Stimulated activated CD4-positive, alpha-beta T cell treated with anti-CD3 and anti-CD28 coated beads, Interleukin-1b, Interleukin-23, amount 100 ng/mL, for 1 hour (primary cell): ENCODE measurements at regions not wholly inside any gene's neighbourhood (a gene's known extent, or its start where the extent isn't known, plus 50 kb on each side); places are given as distances from the start of the nearest gene placed in this dataset.

ENCODE experiments used
- DNase-seq, 2 donors: peaks; one replicate each; pipeline ENCODE4 v3.0.0-alpha.2; 2020; ENCODE audit warnings: low read depth in 2 of 2

DNA sequence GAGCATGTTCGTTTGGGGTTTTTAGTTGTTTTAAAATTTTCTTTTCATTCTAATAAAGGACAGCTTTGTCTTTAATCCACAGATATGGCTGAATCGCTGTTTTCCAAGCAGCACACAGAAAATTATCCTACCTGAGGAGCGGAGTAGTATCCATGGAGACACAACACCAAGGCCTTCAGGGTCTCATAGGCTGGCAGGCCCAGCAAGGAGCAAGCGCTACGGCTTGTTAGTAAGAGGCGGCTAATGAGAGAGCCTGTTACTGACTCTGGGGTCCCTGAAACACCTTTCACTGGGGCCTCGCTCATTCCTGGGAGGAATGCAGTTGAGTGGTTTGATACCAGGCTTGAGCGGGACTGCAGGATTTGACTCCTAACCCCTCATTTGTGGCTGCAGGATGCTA lies 303.8 kb upstream of the CDH4 start:
- no peak for DNase-seq

GRCh38 chr20:60950561-60950960 lies 301.5 kb upstream of the CDH4 start:
- DNase-seq: no peak

DNA sequence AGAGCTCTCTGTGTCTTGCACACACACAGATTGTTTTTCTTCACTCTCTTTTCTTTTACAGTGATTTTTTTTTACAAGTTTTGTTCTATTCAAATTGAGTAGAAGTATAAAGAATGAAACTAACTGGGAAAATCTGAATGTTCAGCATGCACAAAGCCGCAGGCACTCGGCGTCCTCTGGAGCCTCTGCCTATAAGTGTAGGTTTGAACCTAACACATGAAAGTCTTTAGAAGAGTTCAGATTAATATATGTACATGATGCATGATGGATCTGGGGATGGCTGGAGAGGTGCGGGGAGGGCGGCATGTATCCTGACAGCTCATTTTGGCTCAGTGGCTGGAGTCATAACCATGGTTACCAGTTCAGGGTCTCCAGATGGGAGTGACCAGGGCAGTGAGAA lies 301.1 kb upstream of the CDH4 start:
- DNase-seq: no peak

DNA sequence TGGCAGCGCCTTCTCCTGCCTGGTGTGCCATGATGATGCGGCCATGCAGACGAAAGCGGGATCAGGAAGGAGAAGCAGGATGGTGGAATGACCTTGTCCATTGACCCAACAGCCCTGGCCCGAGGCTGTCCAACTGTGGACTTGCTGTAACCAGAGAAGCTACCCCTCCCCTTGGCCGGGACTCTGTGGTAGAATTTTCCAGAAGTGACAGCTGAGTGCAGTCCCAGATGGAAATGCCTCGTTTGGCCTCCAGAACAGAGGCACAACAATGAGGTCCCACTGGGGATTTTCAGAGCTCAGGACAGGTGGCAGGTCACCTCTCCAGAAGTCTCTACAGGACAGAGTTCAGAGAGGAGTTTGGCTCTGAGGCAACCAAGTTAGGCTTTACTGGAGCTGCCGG lies 299.2 kb upstream of the CDH4 start:
- DNase-seq: no peak

DNA sequence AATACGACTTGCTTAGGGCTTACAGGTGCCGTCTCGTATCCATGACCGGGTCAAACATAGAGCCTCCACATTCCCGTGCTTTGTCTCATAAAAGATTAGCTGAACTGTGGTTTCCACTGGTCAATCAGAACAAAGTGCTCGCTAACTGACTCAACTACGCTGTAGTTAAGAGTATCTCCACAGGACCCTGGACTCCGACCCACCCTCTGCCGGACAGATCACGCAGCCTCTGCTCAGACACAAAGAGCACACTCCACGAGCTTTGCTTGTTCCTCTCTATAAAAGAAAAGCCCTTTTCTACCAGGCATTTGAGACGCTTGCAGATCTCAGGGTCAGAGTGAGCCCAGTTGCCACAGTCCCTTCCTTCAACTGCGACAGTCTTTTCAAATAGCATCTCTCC lies 298.7 kb upstream of the CDH4 start:
- DNase-seq: no peak

GRCh38 chr20:60955706-60956105 lies 296.4 kb upstream of the CDH4 start:
- DNase-seq: no peak

GRCh38 chr20:60956194-60956593 lies 295.9 kb upstream of the CDH4 start:
- no peak for DNase-seq

DNA sequence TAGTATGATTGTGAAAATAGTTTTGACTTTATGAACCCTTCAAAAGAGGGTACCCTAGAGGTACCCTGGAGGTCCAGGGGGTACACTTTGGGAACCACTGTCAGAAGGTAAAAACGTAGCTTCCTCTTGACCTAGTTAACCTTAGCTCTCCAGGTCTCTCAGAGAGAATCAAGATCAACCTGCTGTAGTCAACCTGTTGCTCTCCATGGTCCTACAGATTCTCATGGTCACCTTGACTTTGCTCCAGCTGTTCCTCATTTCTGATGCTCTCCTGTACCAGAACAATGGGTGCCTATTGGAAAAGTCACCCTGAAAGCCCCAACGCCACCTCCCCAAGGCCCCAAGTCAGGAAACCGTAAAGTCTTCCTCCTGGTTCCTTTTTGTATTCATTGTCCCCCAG lies 294.4 kb upstream of the CDH4 start:
- no peak for DNase-seq

DNA sequence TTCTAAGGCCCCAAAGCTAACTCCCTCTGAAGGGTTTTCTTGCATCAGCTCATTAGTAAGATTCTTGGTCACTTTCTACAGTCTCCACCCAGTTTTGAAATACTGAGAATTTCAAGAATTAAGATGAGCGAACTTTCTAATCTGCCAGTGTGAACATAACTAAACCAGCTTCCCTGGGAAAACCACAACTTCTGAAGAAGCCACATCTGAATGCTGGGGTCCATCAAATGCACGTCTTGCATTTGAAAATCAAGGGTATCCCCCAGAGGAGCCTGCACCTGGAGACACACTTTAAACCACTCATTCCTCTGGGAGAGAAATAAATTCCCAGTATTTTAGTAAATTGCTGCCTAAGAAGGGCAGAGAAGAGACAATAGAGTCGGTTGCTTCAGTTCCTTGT lies 292.1 kb upstream of the CDH4 start:
- DNase-seq: no peak

- DNase-seq: no peak
These were observed 291.6 kb upstream of the CDH4 start for GRCh38 chr20:60960500-60960899.

DNA sequence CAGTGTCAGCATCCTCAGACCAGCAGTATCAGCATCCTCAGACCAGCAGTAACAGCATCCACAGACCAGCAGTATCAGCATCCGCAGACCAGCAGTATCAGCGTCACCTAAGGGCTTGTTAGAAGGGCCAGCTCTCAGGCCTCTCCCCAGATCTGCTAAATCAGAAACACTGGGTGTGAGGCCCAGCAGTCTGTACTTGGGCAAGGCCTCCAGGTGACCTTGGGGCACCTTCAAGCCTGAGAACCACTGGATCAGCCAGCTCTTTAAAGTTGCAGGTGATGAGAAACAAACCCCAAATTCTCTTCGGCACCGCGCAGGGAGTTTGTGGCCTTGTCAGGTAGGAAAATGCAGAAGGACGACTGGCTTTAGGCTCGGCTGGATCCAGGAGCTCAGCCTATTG lies 290.5 kb upstream of the CDH4 start:
- no peak for DNase-seq

GRCh38 chr20:60962367-60963045 lies 289.6 kb upstream of the CDH4 start:
- no peak for DNase-seq

GRCh38 chr20:60963146-60963545 lies 288.9 kb upstream of the CDH4 start:
- no peak for DNase-seq

DNA sequence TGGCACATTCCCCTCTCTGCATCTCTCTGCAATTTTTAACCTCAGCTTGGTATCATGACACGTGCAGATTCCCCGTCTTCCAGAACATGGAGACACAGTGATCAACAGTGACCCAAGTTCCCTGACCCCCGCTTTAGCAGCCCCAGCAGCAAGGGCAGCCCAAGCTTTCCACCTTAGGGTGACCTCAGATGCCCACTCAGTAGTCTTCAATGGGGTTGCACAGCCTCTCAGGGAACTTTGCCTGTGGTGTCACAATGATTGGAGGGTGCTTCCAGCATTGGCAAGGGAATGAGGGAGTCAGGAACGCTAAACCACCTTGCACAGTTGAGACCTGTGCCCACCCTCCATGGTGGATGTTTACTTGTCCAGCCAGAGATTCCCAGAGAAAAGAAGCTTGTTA lies 287.1 kb upstream of the CDH4 start:
- no peak for DNase-seq

- no peak for DNase-seq
These were observed 286.0 kb upstream of the CDH4 start for GRCh38 chr20:60966031-60966430.

DNA sequence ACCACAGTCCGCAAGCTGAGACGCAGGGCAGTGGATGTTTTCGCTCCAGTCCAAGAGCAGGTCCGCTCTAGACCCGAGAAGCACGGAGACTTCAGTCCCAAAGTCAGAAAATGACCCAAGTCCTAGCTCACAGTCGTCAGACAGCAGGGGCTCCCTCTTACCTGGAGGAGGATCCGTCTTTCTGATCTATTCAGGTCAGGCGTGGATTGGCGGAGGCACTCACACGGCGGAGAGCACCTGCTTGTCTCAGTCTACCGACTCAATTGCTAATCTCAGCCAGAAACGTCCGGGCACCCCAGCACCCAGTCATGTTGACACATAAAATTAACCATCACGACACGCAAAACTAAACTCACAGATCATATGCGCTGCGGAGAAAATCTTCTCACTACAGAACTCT lies 285.3 kb upstream of the CDH4 start:
- DNase-seq: no peak

GRCh38 chr20:60967431-60968316 lies 284.4 kb upstream of the CDH4 start:
- no peak for DNase-seq

DNA sequence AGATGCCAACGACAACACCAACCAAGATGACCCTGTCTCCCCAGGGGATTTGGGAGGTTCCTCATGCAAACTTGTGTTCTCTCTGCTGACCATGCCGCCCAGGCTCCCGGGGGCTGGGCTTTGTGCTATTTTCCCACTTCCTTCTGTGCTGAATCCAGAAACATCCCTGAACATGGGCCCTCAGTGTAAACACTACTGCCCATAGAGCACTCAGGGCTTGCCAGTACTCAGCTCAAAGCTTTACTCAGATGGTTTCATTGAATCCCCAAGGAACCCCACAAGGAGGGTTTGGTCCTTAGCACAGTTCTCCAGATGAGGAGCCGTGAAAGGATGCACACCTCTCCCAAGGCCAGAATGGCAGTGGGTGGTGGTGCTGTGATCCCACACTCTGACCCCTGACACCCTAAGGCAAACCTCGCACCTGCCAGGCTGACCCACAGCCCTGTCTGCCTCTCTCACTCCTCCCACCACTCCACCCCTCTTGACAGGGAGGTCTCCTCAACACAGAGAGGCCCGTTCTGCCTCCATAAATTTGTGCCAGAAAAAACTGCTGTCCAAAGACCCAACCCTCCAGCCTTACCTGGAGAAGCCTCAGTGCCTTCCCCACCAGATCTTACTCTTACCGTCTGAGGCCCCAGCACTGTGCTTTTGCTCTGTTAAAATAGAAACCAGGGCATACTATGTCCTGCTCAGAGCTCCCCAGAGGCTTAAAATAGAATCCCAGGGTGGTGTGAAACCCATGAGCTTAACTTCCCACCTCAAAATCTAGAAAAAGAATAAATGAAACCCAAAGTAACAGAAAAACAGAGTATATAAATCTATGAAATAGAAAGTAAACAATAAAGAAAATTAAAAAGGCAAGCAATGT lies 283.0 kb upstream of the CDH4 start:
- DNase-seq: no peak

GRCh38 chr20:60970601-60971000 lies 281.5 kb upstream of the CDH4 start:
- DNase-seq: no peak

DNA sequence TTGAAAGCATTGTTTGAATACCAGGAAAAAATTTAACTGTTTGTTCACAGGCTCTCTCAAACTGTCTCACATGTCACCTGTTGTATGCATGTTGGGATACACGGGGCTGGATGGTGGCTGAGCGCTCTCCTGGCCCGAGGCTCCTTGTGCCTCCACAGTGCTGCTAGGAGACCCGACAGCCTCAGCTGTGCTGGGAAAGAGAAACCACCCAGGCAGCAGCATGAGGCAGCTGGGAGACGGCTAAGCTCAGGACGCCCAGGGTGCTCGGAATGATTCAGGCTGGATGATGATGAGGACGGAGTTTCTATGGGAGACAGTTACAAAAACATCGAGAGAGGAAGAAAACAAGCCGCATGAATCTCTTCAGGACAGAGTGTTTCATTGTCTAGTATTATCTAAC lies 278.0 kb upstream of the CDH4 start:
- DNase-seq: no peak

- DNase-seq: no peak
These were observed 277.6 kb upstream of the CDH4 start for GRCh38 chr20:60974441-60974945.

GRCh38 chr20:60976139-60976538 lies 275.9 kb upstream of the CDH4 start:
- DNase-seq: no peak
